ENCODE measurements at regions not wholly inside any gene's neighbourhood (a gene's known extent, or its start where the extent isn't known, plus 50 kb on each side); places are given as distances from the start of the nearest gene placed in this dataset.

DNA sequence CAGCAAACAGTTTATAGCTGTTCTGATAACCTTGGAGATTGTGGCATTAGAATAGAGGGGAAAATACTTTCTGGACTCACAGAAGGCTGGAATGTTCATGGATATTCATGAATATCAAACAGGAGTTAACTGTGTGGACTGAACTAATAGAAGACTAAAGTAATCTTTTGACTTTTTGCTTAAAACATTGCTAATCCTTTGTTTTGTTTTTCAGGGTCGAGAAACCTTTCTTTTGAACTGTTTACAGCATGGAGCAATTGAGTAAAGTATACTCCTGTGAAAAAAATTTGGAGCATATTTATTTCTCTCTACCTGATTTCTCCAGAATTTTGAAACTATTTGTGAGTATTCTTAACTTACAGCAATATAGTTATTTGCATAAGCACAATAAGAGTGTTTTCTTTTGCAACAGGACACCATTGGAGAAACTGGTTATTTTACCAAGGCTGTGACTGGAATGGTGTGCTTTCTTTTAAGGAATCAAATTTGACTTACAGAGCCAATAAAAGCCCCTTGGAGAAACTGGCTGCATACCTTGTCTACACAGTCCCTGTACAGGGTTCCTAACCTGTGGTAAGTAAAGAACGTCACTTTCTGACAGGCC is 821.6 kb downstream of the TBC1D22A start:
- H3K4me1 ChIP-seq = no peaks in the 10 kb centered on the region
- H3K4me3 ChIP-seq = no peak overlapping the region
- peaks cover 0 to 37% (median 28%) of the 10 kb centered on the region in 8 donors for H3K9me3 ChIP-seq
- no peak overlapping the region for H3K27ac ChIP-seq
- H3K27me3 ChIP-seq (replicated peaks in 1 of 7) = no peaks in the 10 kb centered on the region
- TF ChIP-seq POLR2AphosphoS5 (IDR thresholded peaks at IDR 0.05) (no peak), POLR2A (IDR thresholded peaks at IDR 0.05) (no peak)
- TF ChIP-seq, protein P1, sequence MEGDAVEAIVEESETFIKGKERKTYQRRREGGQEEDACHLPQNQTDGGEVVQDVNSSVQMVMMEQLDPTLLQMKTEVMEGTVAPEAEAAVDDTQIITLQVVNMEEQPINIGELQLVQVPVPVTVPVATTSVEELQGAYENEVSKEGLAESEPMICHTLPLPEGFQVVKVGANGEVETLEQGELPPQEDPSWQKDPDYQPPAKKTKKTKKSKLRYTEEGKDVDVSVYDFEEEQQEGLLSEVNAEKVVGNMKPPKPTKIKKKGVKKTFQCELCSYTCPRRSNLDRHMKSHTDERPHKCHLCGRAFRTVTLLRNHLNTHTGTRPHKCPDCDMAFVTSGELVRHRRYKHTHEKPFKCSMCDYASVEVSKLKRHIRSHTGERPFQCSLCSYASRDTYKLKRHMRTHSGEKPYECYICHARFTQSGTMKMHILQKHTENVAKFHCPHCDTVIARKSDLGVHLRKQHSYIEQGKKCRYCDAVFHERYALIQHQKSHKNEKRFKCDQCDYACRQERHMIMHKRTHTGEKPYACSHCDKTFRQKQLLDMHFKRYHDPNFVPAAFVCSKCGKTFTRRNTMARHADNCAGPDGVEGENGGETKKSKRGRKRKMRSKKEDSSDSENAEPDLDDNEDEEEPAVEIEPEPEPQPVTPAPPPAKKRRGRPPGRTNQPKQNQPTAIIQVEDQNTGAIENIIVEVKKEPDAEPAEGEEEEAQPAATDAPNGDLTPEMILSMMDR (IDR thresholded peaks at IDR 0.05 in 8 of 11, conservative IDR thresholded peaks at IDR 0.05 in 3 of 11) = no peak
- 62 to 77% (median 67%) methylated on average over 2 of the region's 2 CpGs for WGBS, 5 donors
- H3K36me3 ChIP-seq = no peaks in the 10 kb centered on the region
- no peak for DNase-seq
- intact Hi-C loops (cut with DNase I; ENCODE audit: low total_unique reads) = no loop called here

DNA sequence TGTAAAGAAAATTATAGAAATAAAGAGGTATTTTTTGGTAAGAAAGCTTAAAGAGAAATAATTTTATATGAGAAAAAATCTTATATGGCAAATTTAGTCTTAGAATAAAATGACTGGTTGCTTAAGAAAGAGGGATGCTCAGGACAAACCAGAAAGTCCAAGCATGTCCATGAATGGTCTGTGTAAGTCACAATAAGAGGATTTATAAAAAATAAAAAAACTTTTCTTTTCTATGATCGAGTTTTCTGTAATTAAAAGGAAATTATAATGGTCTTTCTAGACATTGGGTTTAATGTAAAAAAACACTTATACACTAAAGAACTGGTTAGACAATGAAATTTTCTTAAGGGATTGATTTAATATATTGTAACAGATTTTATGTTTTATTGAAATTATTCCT is 819.6 kb downstream of the TBC1D22A start:
- H3K27me3 ChIP-seq (replicated peaks in 1 of 7) = no peaks in the 10 kb centered on the region
- no peak overlapping the region for H3K27ac ChIP-seq
- WGBS, 5 donors = 53 to 71% (median 61%) methylated on average over 1 of the region's 1 CpG
- TF ChIP-seq, protein P1 (IDR thresholded peaks at IDR 0.05 in 8 of 11, conservative IDR thresholded peaks at IDR 0.05 in 3 of 11) = no peak
- TF ChIP-seq POLR2A (IDR thresholded peaks at IDR 0.05) = no peak
- intact Hi-C loops (cut with DNase I; ENCODE audit: low total_unique reads) = no loop called here
- no peaks in the 10 kb centered on the region for H3K4me1 ChIP-seq
- no peak overlapping the region for H3K4me3 ChIP-seq
- no peaks in the 10 kb centered on the region for H3K36me3 ChIP-seq
- no peak for DNase-seq
- H3K9me3 ChIP-seq = peaks cover 0 to 37% (median 28%) of the 10 kb centered on the region in 8 donors

DNA sequence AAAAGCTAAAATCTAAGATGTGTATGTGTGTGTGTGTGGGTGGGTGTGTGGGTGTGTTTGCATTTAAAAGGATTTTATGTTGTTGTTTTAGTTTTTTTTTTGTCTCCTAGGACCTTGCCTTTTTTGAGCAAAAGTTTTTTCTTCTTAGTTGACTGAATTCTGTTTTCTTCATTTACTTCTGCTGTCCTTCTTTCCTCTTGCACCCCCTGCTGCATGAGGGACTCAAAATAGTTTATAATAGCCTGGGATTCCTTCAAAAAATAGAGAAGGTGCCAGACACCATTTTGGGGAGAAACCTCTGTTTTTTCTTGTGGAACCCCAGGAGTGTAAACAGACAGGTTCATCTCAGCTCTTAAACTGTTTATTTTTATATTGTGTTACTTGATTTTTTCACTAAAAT is 817.7 kb downstream of the TBC1D22A start:
- intact Hi-C loops (cut with DNase I; ENCODE audit: low total_unique reads) = no loop called here

GRCh38 chr22:47576908-47577307 is 814.5 kb downstream of the TBC1D22A start:
- Histone ChIP-seq H3K4me1 (no peaks in the 10 kb centered on the region), H3K36me3 (no peaks in the 10 kb centered on the region), H3K27ac (no peak overlapping the region), H3K9me3 (peaks cover 0 to 1% (median under 1%) of the 10 kb centered on the region in 8 donors), H3K4me3 (no peak overlapping the region), H3K27me3 (replicated peaks in 1 of 7) (peaks cover 0 to 12% (median 0%) of the 10 kb centered on the region in 7 donors)
- WGBS, 5 donors = 81 to 83% (median 81%) methylated on average over 3 of the region's 3 CpGs
- no peak for DNase-seq
- intact Hi-C loops (cut with DNase I; ENCODE audit: low total_unique reads) = no loop called here
- no peak for TF ChIP-seq POLR2A (IDR thresholded peaks at IDR 0.05)
- TF ChIP-seq, protein P1 (IDR thresholded peaks at IDR 0.05 in 8 of 11, conservative IDR thresholded peaks at IDR 0.05 in 3 of 11) = no peak
- no peak for TF ChIP-seq POLR2AphosphoS5 (IDR thresholded peaks at IDR 0.05)

More for the DNA sequence above, 817.7 kb downstream of the TBC1D22A start:
- H3K9me3 ChIP-seq = peaks cover 0 to 32% (median 28%) of the 10 kb centered on the region in 8 donors
- no peak overlapping the region for H3K4me3 ChIP-seq
- no peaks in the 10 kb centered on the region for H3K4me1 ChIP-seq
- TF ChIP-seq, protein P1 (IDR thresholded peaks at IDR 0.05 in 8 of 11, conservative IDR thresholded peaks at IDR 0.05 in 3 of 11) = no peak
- TF ChIP-seq POLR2A (IDR thresholded peaks at IDR 0.05) = no peak
- TF ChIP-seq POLR2AphosphoS5 (IDR thresholded peaks at IDR 0.05) = no peak
- H3K27me3 ChIP-seq (replicated peaks in 1 of 7) = peaks cover 0 to 7% (median 0%) of the 10 kb centered on the region in 7 donors
- no peak for DNase-seq
- no peak overlapping the region for H3K27ac ChIP-seq
- no peaks in the 10 kb centered on the region for H3K36me3 ChIP-seq

All from spleen (tissue), 11 donors.